Activated CD8-positive, alpha-beta T cell treated with anti-CD3 and anti-CD28 coated beads for 36 hours (primary cell): ENCODE measurements at regions not wholly inside any gene's neighbourhood (a gene's known extent, or its start where the extent isn't known, plus 50 kb on each side); places are given as distances from the start of the nearest gene placed in this dataset.

Experiments used
- ATAC-seq: fragments of 200-7000 bp; cut with Tn5 transposase; one replicate; pipeline ENCODE4 v1.10.0; 2021; ENCODE audit warnings: mild to moderate bottlenecking, moderate library complexity
- CTCF ChIA-PET: fragments of 350-600 bp; sonication (Branson Sonifier 250); formaldehyde crosslinking; loops from one replicate; lab custom pipeline; 2021; ENCODE audit warnings: antibody characterized with exemption; lab: Charles Lee
- POLR2A ChIA-PET: fragments of 350-600 bp; sonication (Branson Sonifier 250); formaldehyde crosslinking; loops from one replicate; lab custom pipeline; 2021; ENCODE audit warnings: antibody characterized with exemption; lab: Charles Lee
- DNase-seq: peaks from one replicate; pipeline ENCODE4 v3.0.0-alpha.2; 2020
- H3K27ac Mint-ChIP-seq: one replicate; pipeline ENCODE4 v1.8.0; 2021; ENCODE audit warnings: mild to moderate bottlenecking, mixed read lengths
- H3K27me3 Mint-ChIP-seq: one replicate; pipeline ENCODE4 v1.8.0; 2021; ENCODE audit warnings: mixed read lengths
- H3K36me3 Mint-ChIP-seq: one replicate; pipeline ENCODE4 v1.8.0; 2021; ENCODE audit warnings: low read depth, mixed read lengths
- H3K4me1 Mint-ChIP-seq: one replicate; pipeline ENCODE4 v1.8.0; 2021; ENCODE audit warnings: low read depth, mixed read lengths
- H3K4me3 Mint-ChIP-seq: one replicate; pipeline ENCODE4 v1.8.0; 2021; ENCODE audit warnings: mild to moderate bottlenecking, moderate library complexity, mixed read lengths
- H3K9me3 Mint-ChIP-seq: one replicate; pipeline ENCODE4 v1.8.0; 2021; ENCODE audit warnings: mixed read lengths
- intact Hi-C: fragments of 100-400 bp; cut with micrococcal nuclease; formaldehyde crosslinking; loops from one replicate; pipeline ENCODE4 v1.10.0; 2022
- TF ChIP-seq, protein P1 (sequence below): fragments of 200-600 bp; IDR thresholded peaks from one replicate; pipeline ENCODE4 v1.8.0; 2022; ENCODE audit warnings: antibody characterized with exemption, mild to moderate bottlenecking

DNA sequence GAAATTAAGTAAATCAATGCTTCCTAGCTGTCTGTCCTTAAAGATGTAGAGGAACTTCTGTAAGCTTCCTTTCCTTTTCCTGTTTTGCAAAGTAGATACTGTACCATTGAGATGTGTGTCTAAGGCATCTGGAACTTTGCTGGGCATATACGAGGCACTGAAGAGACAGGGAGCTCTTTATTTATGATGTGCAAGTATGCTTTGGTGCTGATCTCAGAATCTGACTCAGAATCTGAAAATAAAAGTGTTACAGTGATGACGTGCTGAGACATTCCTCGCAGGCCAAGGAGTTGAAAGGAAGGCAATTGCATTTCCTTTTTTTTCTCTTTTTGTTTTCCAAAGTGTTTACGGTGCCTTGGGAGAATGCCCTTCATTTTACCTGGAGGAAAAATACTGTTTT lies 230.9 kb upstream of the RGPD4 start:
- intact Hi-C loops = no loop called here
- Mint-ChIP-seq H3K27ac (no peak overlapping the region), H3K9me3 (peaks cover 3% of the 10 kb centered on the region), H3K27me3 (no peaks in the 10 kb centered on the region), H3K36me3 (no peaks in the 10 kb centered on the region), H3K4me3 (no peak overlapping the region), H3K4me1 (no peaks in the 10 kb centered on the region)
- ChIA-PET CTCF (no interaction called here), POLR2A (interaction anchor here (0.6 kb wide), 1 partner anchor 605 kb away, joined by 3 read pairs; no protein-coding TSS in a partner anchor)
- DNase-seq (no peak), ATAC-seq (no peak)
- TF ChIP-seq, protein P1, sequence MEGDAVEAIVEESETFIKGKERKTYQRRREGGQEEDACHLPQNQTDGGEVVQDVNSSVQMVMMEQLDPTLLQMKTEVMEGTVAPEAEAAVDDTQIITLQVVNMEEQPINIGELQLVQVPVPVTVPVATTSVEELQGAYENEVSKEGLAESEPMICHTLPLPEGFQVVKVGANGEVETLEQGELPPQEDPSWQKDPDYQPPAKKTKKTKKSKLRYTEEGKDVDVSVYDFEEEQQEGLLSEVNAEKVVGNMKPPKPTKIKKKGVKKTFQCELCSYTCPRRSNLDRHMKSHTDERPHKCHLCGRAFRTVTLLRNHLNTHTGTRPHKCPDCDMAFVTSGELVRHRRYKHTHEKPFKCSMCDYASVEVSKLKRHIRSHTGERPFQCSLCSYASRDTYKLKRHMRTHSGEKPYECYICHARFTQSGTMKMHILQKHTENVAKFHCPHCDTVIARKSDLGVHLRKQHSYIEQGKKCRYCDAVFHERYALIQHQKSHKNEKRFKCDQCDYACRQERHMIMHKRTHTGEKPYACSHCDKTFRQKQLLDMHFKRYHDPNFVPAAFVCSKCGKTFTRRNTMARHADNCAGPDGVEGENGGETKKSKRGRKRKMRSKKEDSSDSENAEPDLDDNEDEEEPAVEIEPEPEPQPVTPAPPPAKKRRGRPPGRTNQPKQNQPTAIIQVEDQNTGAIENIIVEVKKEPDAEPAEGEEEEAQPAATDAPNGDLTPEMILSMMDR = no peak

DNA sequence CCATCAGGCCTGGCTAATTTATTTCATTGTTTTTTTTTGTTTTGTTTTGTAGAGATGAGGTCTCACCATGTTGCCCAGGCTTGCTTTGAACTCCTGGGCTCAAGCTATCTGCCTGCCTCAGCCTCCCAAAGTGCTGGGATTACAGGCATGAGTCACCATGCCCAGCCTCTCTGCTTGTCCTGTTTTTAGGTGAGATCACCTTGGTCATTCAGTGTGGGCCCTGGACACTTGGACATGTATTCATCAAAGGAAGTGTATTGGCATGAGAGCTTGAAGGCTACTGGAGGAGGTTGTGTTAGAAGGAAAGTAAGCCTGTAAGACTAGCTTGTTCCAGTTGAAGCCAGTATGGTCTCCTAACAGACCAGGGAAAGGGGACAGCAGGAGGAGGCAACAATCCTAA lies 229.2 kb upstream of the RGPD4 start:
- peaks cover 3% of the 10 kb centered on the region for H3K9me3 Mint-ChIP-seq
- no peaks in the 10 kb centered on the region for H3K27me3 Mint-ChIP-seq
- POLR2A ChIA-PET = no interaction called here
- H3K36me3 Mint-ChIP-seq = no peaks in the 10 kb centered on the region
- ATAC-seq (no peak), DNase-seq (no peak)
- no peak overlapping the region for H3K27ac Mint-ChIP-seq
- no peak overlapping the region for H3K4me3 Mint-ChIP-seq
- H3K4me1 Mint-ChIP-seq = no peaks in the 10 kb centered on the region
- CTCF ChIA-PET = no interaction called here
- intact Hi-C loops = no loop called here
- TF ChIP-seq, protein P1 = no peak

DNA sequence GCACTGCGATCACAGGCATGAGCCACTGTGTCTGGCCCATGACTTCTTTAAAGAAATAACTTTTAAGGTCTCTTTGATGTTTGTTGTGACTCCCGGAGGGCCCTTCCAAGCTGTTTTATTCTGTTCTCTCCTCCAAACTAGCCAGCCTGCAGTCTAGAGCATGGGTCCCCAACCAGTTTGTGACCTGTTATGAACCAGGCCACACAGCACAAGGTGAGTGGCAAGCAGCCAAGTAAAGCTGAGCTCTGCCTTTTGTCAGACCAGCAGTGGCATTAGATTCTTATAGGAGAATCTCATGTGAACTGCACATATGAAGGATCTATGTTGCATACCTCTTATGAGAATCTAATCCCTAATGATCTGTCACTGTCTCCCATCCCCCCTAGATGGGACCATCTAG lies 223.9 kb upstream of the RGPD4 start:
- ATAC-seq (no peak), DNase-seq (no peak)
- H3K27me3 Mint-ChIP-seq = no peaks in the 10 kb centered on the region
- no peaks in the 10 kb centered on the region for H3K9me3 Mint-ChIP-seq
- H3K36me3 Mint-ChIP-seq = no peaks in the 10 kb centered on the region
- H3K4me1 Mint-ChIP-seq = no peaks in the 10 kb centered on the region
- TF ChIP-seq, protein P1 = no peak
- no peak overlapping the region for H3K4me3 Mint-ChIP-seq
- no peak overlapping the region for H3K27ac Mint-ChIP-seq
- intact Hi-C loops = no loop called here
- ChIA-PET POLR2A (no interaction called here), CTCF (no interaction called here)

DNA sequence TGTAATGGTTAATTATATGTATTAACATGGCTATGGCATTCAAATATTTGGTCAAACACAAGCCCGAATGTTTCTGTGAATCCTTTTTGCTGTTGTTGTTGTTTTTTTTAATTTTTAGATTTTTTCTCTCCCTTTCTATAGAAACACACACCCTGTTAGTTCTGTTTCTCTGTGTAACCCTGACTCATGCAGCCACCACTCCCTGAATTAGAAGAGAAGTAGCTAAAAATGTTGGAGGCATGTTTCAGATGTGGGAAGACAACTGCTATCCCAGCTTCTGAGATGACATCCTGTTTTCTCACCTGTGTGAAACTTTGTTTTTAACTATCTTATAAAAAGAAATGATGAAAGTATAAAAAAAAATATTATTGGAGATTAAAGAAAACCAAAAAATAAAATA lies 219.6 kb upstream of the RGPD4 start:
- ATAC-seq (no peak), DNase-seq (no peak)
- CTCF ChIA-PET = no interaction called here
- intact Hi-C loops = no loop called here
- TF ChIP-seq, protein P1 = no peak
- H3K27me3 Mint-ChIP-seq = no peaks in the 10 kb centered on the region
- no peaks in the 10 kb centered on the region for H3K9me3 Mint-ChIP-seq
- no peaks in the 10 kb centered on the region for H3K4me1 Mint-ChIP-seq
- H3K27ac Mint-ChIP-seq = no peak overlapping the region
- POLR2A ChIA-PET = no interaction called here
- no peak overlapping the region for H3K4me3 Mint-ChIP-seq
- no peaks in the 10 kb centered on the region for H3K36me3 Mint-ChIP-seq

DNA sequence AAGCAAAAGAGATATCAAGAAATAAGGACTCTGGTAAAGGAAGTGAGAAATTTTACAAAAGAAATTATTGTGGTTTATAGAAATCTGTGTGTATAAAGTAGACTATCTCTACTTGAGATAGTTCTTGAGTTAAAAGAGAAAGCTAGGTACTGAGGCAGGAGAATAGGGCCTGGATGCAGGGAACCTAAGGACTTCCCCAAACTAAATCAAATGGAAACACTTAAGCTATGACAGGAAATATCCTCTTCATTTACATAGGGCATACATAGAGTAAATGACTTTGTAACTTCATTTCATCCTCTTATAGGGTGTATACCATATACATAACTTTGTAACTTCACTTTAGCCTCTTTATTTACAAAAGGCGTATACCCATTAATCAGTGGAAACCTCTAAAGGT lies 219.2 kb upstream of the RGPD4 start:
- Mint-ChIP-seq H3K4me3 (no peak overlapping the region), H3K27ac (no peak overlapping the region), H3K9me3 (no peaks in the 10 kb centered on the region), H3K4me1 (no peaks in the 10 kb centered on the region), H3K36me3 (no peaks in the 10 kb centered on the region), H3K27me3 (no peaks in the 10 kb centered on the region)
- intact Hi-C loops = no loop called here
- ChIA-PET CTCF (no interaction called here), POLR2A (no interaction called here)
- DNase-seq (no peak), ATAC-seq (no peak)
- TF ChIP-seq, protein P1 = no peak
